DLD1 (cell line): ENCODE measurements at regions not wholly inside any gene's neighbourhood (a gene's known extent, or its start where the extent isn't known, plus 50 kb on each side); places are given as distances from the start of the nearest gene placed in this dataset.

Source experiments
- in situ Hi-C: cut with HindIII; loops from 2 replicates; pipeline ENCODE4 v1.10.0; 2017; ENCODE audit warnings: low sequenced_read_pairs

DNA sequence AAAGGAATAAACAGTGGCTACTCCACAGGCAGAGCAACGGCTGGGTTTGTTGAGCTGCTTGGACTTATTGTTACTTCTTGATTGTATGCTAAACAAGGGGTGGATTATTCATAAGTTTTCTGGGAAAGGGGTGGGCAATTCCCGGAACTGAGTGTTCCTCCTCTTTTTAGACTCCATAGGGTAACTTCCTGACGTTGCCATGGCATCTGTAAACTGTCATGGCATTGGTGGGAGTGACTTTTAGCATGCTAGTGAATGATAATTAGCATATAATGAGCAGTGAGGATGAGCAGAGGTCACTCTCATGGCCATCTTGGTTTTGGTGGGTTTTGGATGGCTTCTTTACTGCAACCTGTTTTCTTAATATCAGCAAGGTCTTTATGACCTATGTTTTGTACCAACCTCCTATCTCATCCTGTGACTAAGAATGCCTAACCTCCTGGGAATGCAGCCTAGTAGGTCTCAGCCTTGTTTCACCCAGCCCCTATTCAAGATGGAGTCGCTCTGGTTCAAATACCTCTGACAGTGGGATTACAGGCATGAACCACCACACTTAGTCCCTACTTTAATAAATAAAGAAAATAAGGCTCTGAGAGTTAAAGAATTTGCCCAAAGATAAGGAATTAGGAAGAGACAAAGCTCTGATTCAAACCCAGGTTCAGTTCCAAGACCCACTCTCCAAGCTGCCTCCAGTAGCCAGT is 65.6 kb upstream of the CLMP start:
- in situ Hi-C loops, result loop anchor here (10.0 kb wide), 1 partner anchor 146 kb away; no protein-coding TSS in a partner anchor

DNA sequence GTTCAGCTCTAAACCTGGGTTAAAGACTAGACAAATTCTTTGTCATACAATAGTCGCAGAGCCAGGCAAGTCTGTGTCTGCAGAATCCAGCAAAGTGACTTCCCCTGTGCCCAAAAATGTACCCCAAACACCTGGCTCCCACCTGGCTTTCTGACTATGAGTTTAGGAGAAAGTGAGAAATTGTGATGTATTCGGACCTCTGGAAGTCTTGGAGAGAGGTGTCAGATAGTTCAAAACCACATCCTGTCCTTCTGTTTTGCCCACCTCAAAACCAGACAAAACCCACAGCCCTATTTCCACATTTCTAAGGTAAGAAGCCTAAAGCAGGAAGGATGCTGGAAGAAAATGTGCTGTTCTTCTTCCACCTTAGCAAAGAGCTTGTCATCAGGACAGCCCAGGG is 63.8 kb upstream of the CLMP start:
- in situ Hi-C loops, result no loop called here

DNA sequence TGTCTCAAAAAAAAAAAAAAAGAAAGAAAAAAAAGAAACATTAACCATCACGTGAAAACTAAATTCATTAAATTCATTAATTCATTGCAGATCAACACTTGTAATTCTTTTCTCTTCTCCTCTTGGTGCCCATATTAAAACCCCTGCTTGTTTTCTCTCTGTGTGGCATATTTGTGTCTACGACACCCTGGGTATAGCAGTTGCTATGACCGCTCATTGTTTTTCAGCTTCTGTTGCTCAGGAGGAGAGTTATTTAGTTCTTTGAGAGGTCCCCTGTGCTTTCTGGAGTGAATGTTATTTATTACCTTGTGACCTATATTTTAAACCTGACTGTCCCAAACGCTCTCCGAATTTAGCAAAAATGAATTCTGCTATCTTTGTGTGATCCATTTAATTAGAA is 62.3 kb upstream of the CLMP start:
- in situ Hi-C loops, result no loop called here

DNA sequence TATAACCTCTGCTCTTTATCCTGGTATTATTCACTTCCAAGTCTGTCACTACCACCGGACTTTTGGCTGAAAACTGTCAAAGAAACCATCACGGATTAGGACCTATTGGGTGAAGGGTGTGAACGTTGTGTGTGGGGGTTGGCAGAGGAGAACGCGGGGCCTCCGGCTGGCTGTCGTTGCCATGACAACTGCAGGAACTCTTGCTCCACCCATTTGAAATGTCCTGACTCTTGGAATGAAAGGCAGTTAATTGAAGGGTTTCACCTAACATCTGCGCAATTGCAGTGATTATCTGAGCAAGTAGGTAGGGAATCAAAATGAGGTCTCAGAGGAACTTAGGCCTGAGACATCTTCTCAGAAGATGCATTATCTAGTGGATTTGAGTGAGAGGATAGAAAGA is 60.9 kb upstream of the CLMP start:
- in situ Hi-C loops, result no loop called here

DNA sequence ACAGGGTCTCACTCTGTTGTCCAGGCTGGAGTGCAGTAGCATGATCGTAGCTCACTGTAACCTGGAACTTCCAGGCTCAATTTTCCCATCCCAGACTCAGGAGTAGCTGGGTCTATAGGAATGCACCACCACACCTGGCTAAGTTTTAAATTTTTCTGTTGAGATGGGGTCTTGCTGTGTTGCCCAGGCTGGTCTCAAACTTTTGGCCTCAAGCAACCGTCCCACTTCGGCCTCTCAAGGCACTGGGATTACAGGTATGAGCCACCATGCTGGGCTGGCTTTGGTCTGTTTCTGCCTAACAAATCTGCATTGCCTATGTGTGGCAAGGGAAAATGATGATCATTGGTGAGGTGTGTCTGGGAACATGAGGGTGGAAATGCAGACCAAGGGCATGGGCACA is 59.3 kb upstream of the CLMP start:
- in situ Hi-C loops, result no loop called here

DNA sequence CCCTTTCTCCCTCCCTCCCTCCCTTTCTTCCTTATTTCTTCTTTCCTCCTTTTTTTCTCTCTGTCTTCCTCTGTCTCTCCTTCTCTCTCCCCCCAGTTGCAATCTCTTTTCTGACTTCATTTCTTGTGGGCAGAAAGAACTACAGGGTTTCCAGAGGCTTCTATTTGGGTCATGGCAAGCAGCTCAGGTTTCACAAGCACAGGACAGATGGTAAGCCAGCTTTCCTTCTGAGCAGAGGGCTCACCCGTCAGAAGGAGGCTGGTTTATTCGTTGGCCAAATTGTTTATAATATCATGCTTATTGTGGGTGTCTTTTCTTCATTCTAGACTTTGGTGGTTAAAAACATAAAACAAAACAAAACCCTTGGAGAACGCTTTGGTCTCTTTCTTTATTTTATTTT is 58.9 kb upstream of the CLMP start:
- in situ Hi-C loops, result no loop called here

DNA sequence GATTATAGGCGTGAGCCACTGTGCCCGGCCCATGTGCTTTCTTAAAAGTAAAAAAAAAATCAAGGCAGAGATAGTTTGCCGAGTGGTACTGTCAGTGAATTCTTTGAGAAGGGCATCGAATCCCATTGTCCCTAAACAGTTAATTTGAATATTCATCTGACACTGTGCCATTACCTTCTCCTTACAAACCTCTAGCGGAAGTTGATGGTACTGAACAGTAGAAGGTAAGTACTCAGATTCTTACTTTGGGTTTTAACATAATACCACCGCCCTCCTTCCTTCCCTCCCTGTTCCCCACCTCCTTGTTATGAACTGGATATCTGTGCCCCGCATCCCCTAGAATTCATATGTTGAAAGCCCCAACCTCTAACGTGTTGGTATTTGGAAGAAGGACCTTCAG is 58.2 kb upstream of the CLMP start:
- in situ Hi-C loops, result no loop called here

DNA sequence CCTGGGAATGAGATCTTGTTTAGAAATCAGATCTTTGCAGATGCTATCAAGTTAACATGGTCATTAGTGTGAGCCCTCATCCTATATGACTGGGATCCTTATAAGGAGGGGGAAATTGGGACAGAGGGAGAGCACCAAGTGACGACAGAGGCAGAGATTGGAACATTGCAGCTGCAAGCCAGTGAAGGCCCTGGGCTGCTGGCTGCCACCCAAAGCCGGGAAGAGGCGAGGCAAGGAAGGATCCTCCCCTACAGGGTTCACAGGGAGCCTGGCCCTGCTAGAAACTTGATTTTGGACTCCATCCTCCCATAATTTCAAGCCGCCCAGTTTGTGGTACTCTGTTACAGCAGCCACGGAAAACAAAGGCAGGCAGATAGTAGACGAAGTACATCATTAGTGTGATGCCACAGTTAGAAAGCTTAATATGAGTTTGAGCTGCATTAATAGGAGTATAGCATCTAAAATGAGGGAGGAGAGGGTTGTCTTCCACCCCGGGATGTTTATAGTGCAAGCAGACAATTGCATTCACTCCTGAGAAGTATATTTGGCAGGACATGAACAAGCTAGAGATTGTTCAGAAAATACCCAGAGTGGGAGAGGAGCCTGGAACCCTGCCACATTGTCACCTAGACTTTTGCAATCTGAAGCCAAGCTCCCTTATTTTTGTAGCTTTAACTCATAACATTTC is 56.8 kb upstream of the CLMP start:
- in situ Hi-C loops, result no loop called here

DNA sequence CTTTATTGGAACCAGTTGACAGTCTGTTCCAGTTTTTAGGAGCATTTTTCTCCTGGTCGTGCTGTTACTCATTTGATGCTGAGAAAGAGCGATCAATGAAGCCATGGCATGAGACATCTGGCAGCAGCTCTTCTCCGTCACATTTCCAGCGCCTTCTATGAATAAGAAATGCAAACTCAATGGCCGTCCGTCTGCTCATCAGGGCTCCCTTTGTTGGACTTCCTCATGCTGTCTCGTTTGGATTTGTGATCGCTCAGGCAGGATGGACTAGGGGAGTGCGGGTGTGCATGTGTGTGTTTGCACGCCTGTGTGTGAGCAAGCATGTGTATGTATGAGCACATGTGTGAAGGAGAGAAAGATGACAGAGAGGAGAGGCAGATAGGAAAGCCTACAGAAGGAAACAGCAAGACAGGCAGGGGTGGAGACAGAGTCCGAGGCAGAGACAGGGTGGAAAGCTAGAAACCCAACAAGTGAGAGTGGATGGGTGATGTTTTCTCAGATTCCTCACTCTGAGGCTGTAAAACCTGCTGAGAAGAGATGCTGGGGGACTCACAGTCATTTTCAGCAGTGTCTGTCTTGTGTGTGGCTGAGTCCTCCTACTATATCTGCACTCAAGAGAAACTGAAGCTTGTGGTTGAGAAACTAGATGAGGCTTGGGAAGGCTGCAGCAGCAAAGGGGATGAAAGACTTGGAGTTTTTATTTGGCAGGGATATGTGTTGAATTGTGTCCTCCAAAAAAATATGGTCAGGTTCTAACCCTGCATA is 56.0 kb upstream of the CLMP start:
- in situ Hi-C loops, result no loop called here

DNA sequence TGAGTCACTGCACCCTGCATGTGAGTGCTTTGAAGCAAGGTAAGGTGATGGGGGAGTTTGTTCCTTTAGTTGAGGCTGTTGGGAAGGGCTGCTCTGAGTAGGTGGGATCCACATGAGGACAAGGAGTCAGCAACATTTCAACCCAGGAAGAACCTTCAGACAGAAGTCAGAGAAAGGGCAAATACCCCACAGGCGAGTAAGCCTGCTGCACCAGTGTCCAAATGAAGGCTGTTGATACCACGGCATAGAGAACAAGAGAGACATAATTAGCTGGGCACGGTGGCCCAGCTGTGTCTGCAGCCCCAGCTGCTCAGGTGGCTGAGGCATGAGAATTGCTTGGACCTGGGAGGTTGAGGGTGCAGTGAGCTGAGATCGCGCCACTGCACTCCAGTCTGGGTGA is 54.3 kb upstream of the CLMP start:
- in situ Hi-C loops, result no loop called here

DNA sequence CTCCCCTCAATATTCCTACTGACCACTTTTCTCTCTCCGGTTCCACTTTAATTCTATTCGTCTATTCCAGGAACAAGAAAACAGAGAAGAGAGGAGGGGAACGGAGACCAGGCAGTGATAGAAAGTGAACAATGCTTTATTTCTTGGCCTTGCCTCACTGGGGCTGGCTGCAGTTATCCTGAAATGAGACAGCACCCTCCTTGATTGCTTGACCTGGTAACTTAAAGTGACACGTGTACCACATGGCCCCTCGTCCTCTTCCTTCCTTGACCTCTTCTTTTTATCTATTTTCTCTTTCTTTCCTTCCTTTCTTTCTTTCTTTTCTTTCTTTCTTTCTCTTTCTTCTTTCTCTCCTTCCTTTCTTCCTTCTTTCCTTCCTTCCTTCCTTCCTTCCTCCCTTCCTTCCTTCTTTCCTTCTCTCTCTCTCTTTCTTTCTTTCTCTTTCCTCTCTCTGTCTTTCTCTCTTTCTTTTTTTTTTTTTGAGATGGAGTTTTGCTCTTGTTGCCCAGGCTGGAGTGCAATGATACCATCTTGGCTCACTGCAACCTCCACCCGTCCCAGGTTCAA is 52.8 kb upstream of the CLMP start:
- in situ Hi-C loops, result no loop called here

DNA sequence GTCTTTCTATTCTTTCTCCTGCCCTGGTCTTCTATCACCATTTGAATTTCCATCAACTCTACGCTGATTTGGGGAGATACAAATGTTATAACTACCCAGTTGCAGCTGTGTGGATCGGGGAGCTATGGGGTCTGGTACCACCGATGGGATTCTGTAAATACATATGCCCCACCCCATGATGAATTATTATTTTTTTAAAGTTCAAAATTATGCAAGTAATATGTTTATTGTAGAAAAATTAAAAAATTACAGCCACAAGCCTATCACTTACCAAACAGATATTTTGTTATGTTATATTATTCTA is 52.4 kb upstream of the CLMP start:
- in situ Hi-C loops, result no loop called here

DNA sequence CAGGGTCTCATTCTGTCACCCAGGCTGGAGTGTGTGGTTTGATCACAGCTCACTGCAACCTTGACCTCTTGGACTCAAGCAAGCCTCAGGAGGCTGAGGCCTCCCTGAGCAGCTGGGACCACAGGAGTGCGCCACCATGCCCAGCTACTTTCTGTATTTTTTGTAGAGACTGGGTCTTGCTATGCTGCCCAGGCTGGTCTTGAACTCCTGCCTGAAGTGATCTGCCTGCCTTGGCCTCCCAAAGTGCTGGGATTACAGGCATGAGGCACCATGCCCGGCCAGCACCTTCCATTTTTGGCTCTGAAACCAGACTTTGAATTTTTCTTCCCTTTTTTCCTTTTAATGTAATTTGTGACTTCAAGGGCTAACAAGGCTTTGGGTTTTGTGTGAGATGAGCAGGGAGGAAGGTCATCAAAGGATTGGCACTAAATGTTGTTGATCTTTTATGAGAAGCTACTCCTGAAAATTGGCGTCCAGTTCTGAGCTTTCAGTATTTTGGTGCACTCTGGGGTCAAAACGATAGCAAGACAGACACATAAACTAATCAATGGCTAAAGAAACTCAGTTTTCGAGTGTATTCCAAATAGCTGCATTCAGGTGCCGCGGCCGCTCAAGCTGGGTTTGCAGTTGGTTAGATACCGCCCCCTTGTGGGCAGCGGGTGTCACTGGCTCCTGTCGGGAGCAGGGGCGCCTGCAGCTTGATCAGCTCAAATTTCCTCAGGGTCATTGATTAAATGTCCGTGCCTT is 51.9 kb upstream of the CLMP start:
- in situ Hi-C loops, result no loop called here

DNA sequence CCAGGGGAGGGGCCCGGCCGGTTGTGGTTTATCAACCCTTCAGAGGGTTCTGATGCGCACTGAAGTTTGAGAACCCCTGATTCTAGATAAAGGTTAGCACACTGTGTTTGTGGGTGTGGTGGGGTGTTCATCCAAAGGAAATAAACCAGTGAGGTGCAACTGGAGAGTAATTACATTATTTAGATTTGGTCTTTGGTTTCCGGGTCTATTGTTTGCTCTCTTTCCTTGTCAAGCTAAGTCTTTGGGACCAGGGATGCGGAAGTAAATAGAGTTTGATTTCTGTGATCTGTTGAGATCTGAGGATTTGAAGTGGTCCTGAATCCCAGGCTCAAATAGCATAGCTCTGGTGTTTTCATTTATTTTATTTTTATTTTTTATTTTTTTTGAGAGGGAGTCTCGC is 50.5 kb upstream of the CLMP start:
- in situ Hi-C loops, result no loop called here
